Adipocyte (in vitro differentiated cells): ENCODE measurements at regions not wholly inside any gene's neighbourhood (a gene's known extent, or its start where the extent isn't known, plus 50 kb on each side); places are given as distances from the start of the nearest gene placed in this dataset.
A peak's percentile ranks its signal among the peaks of the same experiment; 100 is the strongest.
"Not testable (repeated sequence)": the region's sequence is repeated elsewhere in the genome, so short reads cannot be mapped to it uniquely, and the experiment has no call there.

Experiments used
- DNase-seq: peaks from one replicate; pipeline ENCODE4 v3.0.0-alpha.2; 2015; ENCODE audit warnings: low read depth
- H3K27me3 ChIP-seq: replicated peaks from 2 replicates; pipeline ENCODE4 v1.7.0; 2013; ENCODE audit warnings: mild to moderate bottlenecking, low read length, moderate library complexity; ENCODE audit not compliant: control insufficient read depth, insufficient read depth
- H3K36me3 ChIP-seq: 2 replicates; pipeline ENCODE4 v1.7.0; 2013; ENCODE audit warnings: low read length, mild to moderate bottlenecking, moderate library complexity; ENCODE audit not compliant: control insufficient read depth, insufficient read depth, severe bottlenecking
- H3K4me1 ChIP-seq: 2 replicates; pipeline ENCODE4 v1.7.0; 2013; ENCODE audit warnings: mild to moderate bottlenecking, low read length, moderate library complexity; ENCODE audit not compliant: control insufficient read depth, insufficient read depth
- H3K4me3 ChIP-seq: 2 replicates; pipeline ENCODE4 v1.7.0; 2013; ENCODE audit warnings: mild to moderate bottlenecking, low read length, moderate library complexity
- H3K9ac ChIP-seq: 2 replicates; pipeline ENCODE4 v1.7.0; 2013; ENCODE audit warnings: mild to moderate bottlenecking, low read length, moderate library complexity
- H3K9me3 ChIP-seq: 2 replicates; pipeline ENCODE4 v1.7.0; 2013; ENCODE audit warnings: mild to moderate bottlenecking, low read length, moderate library complexity; ENCODE audit not compliant: control insufficient read depth

DNA sequence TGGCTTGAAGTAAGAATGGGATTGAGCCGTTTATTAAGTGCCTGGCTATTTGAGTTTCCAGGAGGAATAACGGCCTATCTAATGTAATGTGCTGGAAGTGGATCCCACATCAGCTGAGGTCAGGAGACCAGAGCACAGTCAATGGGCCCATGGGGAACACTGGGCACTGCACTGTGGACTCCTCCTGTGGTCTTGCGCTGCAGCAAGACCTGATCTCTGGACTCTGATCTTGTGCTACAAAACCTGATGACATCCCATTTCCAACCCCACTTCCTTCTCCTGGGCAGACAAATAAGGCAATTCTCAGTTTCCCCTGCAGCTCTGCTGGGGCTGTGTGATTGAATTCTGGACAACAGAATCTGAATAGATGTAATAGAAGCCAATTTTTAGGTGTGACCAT is 151.7 kb upstream of the ADCY2 start:
- DNase-seq, result no peak
- no peaks in the 10 kb centered on the region for H3K9me3 ChIP-seq
- H3K36me3 ChIP-seq, result no peaks in the 10 kb centered on the region
- H3K4me1 ChIP-seq, result no peaks in the 10 kb centered on the region
- H3K4me3 ChIP-seq, result no peak overlapping the region
- no peak overlapping the region for H3K9ac ChIP-seq
- peaks cover 3% of the 10 kb centered on the region for H3K27me3 ChIP-seq

DNA sequence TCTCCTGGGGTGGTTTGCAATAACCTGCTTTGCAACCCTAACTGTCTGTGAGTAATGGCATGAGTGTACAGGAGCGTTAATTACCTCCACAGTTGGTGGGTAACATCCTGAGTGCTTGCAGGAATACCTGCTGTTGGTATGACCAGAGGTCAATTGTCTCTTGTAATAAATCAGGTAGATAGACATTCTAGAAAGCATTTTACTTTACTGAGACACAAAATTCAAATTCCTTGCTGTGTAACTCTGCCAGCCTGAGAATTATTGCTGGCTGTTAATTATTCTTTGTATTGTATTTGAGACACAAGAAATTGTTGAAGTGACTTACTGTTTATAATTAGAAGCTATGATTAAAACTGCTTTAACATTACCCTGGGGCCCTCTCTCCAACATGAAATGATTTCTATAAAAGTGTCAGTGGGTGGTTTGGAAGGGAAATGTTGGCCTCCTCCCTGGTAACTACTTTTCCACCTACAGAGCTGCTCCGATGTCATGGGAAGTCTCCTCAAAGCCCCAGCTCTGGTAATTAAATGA is 150.8 kb upstream of the ADCY2 start:
- H3K36me3 ChIP-seq, result no peaks in the 10 kb centered on the region
- no peaks in the 10 kb centered on the region for H3K4me1 ChIP-seq
- no peak overlapping the region for H3K9ac ChIP-seq
- no peaks in the 10 kb centered on the region for H3K9me3 ChIP-seq
- DNase-seq, result no peak
- H3K27me3 ChIP-seq, result peaks cover 3% of the 10 kb centered on the region
- H3K4me3 ChIP-seq, result no peak overlapping the region

DNA sequence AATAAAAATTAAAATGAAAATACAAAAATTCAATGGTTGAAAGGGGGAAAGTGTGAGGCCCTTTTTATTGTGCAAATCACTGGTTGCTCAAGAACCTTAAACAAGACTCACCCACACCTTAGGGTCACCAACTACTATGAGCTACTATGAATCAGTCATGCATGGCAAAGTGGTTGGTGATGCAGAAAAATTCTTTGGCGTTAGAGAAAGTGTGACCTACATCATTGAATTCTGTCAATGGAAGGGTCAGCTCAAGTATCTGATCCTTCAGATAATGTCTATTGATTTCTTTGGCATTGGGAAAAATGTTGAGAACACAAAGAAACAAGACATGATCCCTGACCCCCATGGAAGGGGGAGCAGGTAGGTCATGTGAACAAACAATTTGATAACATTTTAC is 149.7 kb upstream of the ADCY2 start:
- Histone ChIP-seq H3K27me3 (peaks cover 3% of the 10 kb centered on the region), H3K4me1 (no peaks in the 10 kb centered on the region)
- DNase-seq, result no peak

DNA sequence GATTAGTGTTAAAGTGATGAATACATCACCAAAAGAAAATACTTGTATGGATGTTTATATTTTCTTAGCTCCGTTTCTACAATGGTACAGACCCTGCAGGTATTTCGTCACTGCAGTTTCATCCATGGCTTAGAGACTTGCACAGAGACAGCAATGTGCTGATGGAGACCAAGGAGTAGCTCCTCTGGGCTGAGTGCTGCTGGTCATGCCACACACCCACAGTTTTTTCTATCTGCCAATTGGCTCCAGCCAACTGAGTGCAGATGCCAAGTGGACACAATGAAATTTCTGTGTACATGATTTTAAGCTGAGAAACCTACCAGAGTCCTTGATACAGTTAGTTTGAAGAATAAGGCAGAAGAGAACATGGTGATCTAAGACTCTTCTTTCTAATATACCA is 145.9 kb upstream of the ADCY2 start:
- no peak overlapping the region for H3K9ac ChIP-seq
- no peak overlapping the region for H3K4me3 ChIP-seq

More for the DNA sequence above, 149.7 kb upstream of the ADCY2 start:
- no peaks in the 10 kb centered on the region for H3K9me3 ChIP-seq
- no peak overlapping the region for H3K9ac ChIP-seq
- H3K36me3 ChIP-seq, result no peaks in the 10 kb centered on the region
- no peak overlapping the region for H3K4me3 ChIP-seq

DNA sequence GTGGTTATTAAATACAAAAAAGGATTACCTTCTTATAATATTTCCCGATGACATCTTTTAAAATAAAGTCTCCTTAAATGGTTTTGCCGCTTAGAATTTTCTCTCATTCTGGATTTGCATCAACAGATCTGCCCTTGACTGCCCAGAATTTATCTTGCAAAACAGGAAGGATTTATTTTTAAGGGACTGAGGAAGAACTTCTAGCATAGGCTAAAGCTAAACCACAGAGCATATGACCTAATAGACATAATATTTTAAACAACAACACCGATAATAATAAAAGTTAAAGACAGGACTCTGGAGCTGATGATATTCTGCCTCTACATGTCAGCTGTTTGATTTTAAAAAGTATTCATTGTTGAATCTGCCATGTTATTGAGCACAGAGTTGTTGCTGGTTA is 145.3 kb upstream of the ADCY2 start:
- no peak overlapping the region for H3K4me3 ChIP-seq
- H3K27me3 ChIP-seq, result no peaks in the 10 kb centered on the region
- H3K9ac ChIP-seq, result no peak overlapping the region
- H3K4me1 ChIP-seq, result no peaks in the 10 kb centered on the region
- no peaks in the 10 kb centered on the region for H3K36me3 ChIP-seq
- H3K9me3 ChIP-seq, result no peaks in the 10 kb centered on the region
- no peak for DNase-seq

More for the DNA sequence above, 145.9 kb upstream of the ADCY2 start:
- no peak for DNase-seq
- H3K4me1 ChIP-seq, result no peaks in the 10 kb centered on the region
- no peaks in the 10 kb centered on the region for H3K9me3 ChIP-seq
- H3K27me3 ChIP-seq, result no peaks in the 10 kb centered on the region
- H3K36me3 ChIP-seq, result no peaks in the 10 kb centered on the region

DNA sequence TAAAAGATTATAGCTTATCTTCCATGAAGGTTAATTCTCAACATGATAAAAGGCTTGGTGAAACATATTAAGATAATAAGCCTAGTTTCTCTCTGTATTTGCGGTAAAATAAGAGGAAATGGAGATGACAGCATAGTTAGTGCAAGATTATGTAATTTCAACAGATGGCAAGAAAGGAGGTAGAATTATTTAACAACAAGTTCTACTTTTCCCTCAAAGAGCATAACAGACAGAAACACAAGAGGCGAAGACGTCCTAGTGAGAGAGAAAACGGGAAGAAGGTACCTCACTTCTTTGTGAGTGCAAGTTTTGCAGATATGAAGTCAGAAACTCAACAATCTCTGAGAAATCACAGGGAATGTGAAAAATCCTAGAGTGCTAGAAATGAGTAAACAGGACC is 144.8 kb upstream of the ADCY2 start:
- no peaks in the 10 kb centered on the region for H3K9me3 ChIP-seq
- no peaks in the 10 kb centered on the region for H3K27me3 ChIP-seq
- no peaks in the 10 kb centered on the region for H3K4me1 ChIP-seq
- H3K9ac ChIP-seq, result no peak overlapping the region
- no peak for DNase-seq
- no peaks in the 10 kb centered on the region for H3K36me3 ChIP-seq
- H3K4me3 ChIP-seq, result no peak overlapping the region

DNA sequence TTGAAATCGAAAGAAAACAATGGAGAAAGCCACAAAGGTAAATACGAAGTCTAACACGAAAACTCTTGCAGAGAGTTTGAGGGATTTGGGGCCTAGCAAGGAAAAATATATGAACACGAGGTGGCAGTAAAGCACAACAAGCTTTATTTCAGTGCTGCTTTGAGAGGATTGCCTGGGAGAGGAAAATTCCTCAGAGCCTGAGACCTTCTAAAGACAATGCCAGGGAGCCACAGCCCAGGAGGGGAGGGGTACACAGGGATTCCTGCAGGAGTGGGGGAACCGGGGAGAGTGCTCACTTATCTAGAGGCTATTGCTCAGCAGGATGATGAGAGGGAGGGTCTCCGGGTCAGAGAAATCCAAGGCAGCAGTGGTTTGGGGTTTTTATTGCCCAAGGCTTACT is 134.9 kb upstream of the ADCY2 start:
- no peaks in the 10 kb centered on the region for H3K4me1 ChIP-seq
- no peak overlapping the region for H3K4me3 ChIP-seq
- DNase-seq, result peak; percentile 69
- no peaks in the 10 kb centered on the region for H3K36me3 ChIP-seq
- H3K27me3 ChIP-seq, result peaks cover 4% of the 10 kb centered on the region
- H3K9me3 ChIP-seq, result peaks cover 6% of the 10 kb centered on the region
- H3K9ac ChIP-seq, result no peak overlapping the region

DNA sequence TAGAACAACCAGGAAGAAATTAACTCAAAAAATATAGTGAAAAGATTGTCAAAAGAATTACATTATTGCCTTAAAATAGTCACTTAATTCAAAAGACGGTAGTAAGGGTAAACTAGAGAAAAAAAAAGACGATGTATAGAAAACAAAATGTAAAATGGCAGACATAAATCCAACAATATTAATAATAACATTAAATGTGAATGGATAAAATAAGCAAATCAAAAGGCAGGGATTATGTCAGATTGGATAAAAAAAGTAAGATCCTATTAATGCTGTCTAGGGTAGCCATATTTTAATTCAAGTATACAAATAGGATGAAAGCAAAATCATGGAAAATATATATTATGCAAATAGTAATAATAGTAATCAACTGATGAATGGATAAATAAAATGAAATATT is 134.0 kb upstream of the ADCY2 start:
- Histone ChIP-seq H3K27me3 (peaks cover 4% of the 10 kb centered on the region), H3K9ac (no peak overlapping the region), H3K4me1 (no peaks in the 10 kb centered on the region), H3K9me3 (peaks cover 6% of the 10 kb centered on the region), H3K36me3 (no peaks in the 10 kb centered on the region), H3K4me3 (no peak overlapping the region)
- DNase-seq, result no peak

DNA sequence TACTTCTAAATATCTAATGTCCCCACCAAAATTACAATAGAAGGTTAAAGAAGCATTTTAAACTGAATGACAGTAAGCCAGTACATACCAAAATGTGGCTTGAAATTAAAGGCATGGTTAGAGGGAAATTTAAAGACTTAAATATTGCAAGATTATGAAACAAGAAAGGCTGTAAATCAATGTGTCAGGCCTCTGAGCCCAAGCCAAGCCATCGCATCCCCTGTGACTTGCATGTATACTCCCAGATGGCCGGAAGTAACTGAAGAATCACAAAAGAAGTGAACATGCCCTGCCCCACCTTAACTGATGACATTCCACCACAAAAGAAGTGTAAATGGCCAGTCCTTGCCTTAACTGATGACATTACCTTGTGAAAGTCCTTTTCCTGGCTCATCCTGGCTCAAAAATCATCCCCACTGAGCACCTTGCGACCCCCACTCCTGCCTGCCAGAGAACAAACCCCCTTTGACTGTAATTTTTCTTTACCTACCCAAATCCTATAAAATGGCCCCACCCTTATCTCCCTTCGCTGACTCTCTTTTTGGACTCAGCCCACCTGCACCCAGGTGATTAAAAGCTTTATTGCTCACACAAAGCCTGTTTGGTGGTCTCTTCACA is 132.4 kb upstream of the ADCY2 start:
- H3K9me3 ChIP-seq, DNase-seq, H3K9ac ChIP-seq, H3K4me3 ChIP-seq, H3K4me1 ChIP-seq, H3K27me3 ChIP-seq, H3K36me3 ChIP-seq: not testable (repeated sequence)

DNA sequence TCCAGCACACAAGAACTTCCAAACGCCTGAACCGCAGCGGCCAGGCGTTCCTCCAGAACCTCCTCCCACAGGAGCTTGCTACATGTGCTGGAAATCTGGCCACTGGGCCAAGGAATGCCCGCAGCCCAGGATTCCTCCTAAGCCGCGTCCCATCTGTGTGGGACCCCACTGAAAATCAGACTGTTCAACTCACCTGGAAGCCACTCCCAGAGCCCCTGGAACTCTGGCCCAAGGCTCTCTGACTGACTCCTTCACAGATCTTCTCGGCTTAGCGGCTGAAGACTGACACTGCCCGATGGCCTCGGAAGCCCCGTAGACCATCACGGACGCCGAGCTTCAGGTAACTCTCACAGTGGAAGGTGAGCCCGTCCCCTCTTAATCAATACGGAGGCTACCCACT is 130.2 kb upstream of the ADCY2 start:
- not testable (repeated sequence) for DNase-seq, H3K27me3 ChIP-seq, H3K4me1 ChIP-seq, H3K9me3 ChIP-seq, H3K36me3 ChIP-seq, H3K4me3 ChIP-seq, H3K9ac ChIP-seq

DNA sequence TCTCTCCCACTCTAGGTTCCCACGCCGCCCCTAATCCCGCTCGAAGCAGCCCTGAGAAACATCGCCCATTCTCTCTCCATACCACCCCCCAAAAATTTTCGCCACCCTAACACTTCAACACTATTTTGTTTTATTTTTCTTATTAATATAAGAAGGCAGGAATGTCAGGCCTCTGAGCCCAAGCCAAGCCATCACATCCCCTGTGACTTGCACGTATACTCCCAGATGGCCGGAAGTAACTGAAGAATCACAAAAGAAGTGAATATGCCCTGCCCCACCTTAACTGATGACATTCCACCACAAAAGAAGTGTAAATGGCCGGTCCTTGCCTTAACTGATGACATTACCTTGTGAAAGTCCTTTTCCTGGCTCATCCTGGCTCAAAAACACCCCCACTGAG is 127.2 kb upstream of the ADCY2 start:
- not testable (repeated sequence) for H3K4me3 ChIP-seq, H3K36me3 ChIP-seq, H3K4me1 ChIP-seq, H3K27me3 ChIP-seq, H3K9ac ChIP-seq, H3K9me3 ChIP-seq, DNase-seq
